ENCODE measurements at regions not wholly inside any gene's neighbourhood (a gene's known extent, or its start where the extent isn't known, plus 50 kb on each side); places are given as distances from the start of the nearest gene placed in this dataset.

DNA sequence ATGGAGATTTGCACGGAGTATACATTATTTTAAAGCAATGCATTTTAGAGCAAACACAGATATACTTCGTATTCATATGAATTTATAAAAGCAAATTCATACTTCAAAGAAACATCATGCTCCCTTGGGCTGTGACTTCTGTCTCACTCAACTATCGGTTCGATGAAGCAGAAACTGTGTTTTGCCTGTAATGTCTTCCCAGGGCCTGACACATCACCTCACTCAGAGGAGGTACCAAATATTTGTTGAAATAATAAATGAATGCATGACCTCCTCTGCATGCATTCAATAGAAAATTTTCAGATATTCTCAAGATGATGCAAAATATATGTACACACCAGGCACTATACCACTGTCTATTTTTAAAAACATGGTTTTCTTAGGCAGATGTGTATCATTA is 432.7 kb downstream of the EFNB2 start:
- Histone ChIP-seq H3K27ac (no peak overlapping the region), H3K4me3 (no peak overlapping the region), H3K4me1 (peaks cover 3% of the 10 kb centered on the region), H3K27me3 (no peaks in the 10 kb centered on the region), H3K36me3 (ENCODE audit: low read depth, missing control alignments) (no peaks in the 10 kb centered on the region), H3K9me3 (no peaks in the 10 kb centered on the region)
- intact Hi-C loops (cut with DNase I; ENCODE audit: low total_unique reads): no loop called here
- TF ChIP-seq, protein P1, sequence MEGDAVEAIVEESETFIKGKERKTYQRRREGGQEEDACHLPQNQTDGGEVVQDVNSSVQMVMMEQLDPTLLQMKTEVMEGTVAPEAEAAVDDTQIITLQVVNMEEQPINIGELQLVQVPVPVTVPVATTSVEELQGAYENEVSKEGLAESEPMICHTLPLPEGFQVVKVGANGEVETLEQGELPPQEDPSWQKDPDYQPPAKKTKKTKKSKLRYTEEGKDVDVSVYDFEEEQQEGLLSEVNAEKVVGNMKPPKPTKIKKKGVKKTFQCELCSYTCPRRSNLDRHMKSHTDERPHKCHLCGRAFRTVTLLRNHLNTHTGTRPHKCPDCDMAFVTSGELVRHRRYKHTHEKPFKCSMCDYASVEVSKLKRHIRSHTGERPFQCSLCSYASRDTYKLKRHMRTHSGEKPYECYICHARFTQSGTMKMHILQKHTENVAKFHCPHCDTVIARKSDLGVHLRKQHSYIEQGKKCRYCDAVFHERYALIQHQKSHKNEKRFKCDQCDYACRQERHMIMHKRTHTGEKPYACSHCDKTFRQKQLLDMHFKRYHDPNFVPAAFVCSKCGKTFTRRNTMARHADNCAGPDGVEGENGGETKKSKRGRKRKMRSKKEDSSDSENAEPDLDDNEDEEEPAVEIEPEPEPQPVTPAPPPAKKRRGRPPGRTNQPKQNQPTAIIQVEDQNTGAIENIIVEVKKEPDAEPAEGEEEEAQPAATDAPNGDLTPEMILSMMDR (IDR thresholded peaks at IDR 0.05): no peak
- TF ChIP-seq POLR2A (IDR thresholded peaks at IDR 0.05): no peak
- 91 to 96% methylated on average over 4 of the region's 4 CpGs for WGBS, 2 donors
- DNase-seq: no peak

DNA sequence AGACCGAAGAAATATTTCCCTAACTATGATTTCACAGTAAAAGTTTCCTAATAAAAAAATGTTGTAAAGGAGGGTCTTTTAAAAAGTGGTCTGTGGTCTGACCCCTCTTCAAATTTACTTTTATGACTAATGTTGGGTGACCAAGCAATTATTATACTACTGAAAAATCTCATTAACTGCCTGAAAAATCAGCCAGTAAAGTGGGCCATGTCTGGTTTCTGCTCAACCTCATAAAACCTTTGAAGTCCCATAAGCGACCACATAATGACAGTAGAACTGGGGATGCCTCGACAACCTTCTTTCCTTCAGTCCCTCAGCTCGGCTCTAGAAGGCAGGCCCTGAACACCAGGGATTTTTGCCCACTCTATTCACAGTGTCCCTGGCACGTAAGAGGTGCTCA is 434.3 kb downstream of the EFNB2 start:
- H3K27me3 ChIP-seq: no peaks in the 10 kb centered on the region
- WGBS, 2 donors: 72 to 75% methylated on average over 5 of the region's 5 CpGs
- H3K4me3 ChIP-seq: no peak overlapping the region
- H3K4me1 ChIP-seq: peaks cover 3% of the 10 kb centered on the region
- no peak for DNase-seq
- no peaks in the 10 kb centered on the region for H3K36me3 ChIP-seq (ENCODE audit: low read depth, missing control alignments)
- H3K9me3 ChIP-seq: no peaks in the 10 kb centered on the region
- intact Hi-C loops (cut with DNase I; ENCODE audit: low total_unique reads): no loop called here
- H3K27ac ChIP-seq: no peak overlapping the region
- no peak for TF ChIP-seq POLR2A (IDR thresholded peaks at IDR 0.05)

DNA sequence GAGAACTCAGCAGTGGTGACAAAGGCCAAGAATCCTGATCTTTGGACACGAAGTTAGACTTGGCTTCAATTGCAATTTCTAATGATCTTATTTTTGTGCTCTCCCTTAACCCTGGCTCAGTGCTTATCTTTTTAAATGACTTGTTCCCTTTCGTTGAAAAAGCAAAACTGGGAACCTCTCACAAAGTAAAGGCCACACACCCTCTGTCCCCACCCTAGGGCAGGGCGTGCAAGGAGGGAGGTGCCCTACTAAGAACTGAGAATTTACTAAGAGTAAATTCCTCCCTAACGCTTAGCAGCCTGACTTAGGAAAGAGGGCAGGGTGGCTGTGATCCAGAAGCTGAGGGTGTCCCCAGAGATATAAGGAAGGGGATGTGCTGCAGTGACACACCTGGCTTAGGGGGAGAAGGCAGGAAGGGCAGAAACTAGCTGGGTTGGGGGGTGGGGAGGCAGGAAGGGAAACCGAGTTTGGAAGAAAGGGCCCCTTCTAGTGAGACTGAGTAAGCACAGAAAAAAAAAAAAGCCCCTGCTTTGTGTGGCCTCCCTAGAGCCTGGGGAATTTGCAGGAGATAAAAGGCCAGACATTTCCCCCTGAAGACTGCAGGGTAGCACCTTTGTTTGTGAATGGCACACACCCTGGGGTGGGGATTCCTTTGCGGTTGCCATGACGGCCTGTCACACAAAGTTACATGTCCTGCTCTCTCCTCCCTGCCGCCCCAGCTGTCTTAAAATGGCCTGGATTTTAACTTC is 435.1 kb downstream of the EFNB2 start:
- intact Hi-C loops (cut with DNase I; ENCODE audit: low total_unique reads): no loop called here
- Histone ChIP-seq H3K4me1 (peaks cover 3% of the 10 kb centered on the region), H3K27me3 (no peaks in the 10 kb centered on the region), H3K4me3 (no peak overlapping the region), H3K27ac (no peak overlapping the region), H3K9me3 (no peaks in the 10 kb centered on the region), H3K36me3 (ENCODE audit: low read depth, missing control alignments) (no peaks in the 10 kb centered on the region)
- WGBS, 2 donors: 47 to 51% methylated on average over 7 to 8 of the region's 8 CpGs
- TF ChIP-seq POLR2A (IDR thresholded peaks at IDR 0.05): no peak
- TF ChIP-seq, protein P1 (IDR thresholded peaks at IDR 0.05): no peak
- DNase-seq: no peak

DNA sequence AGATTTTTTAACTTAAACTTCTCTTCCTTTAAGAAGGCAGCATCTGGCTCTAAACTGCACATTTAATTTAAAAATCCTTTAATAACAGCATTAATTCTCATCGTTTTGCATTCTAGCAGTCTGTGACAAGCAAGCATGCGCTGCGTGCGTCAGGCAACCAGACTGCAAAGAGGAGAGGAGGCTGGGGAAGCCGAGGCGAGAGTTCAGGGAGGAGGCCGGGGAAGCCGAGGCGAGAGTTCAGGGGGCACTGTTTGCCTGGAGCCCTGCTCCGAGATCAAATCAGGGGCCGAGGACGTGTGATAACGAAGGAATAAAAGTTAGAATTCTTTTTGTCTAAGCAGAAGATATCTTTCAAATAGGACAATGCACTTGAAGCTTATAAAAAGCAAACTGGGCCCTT is 435.7 kb downstream of the EFNB2 start:
- TF ChIP-seq POLR2A (IDR thresholded peaks at IDR 0.05): no peak
- TF ChIP-seq, protein P1 (IDR thresholded peaks at IDR 0.05): no peak
- DNase-seq: no peak
- Histone ChIP-seq H3K4me1 (peaks cover 3% of the 10 kb centered on the region), H3K27me3 (no peaks in the 10 kb centered on the region), H3K4me3 (no peak overlapping the region), H3K27ac (no peak overlapping the region), H3K36me3 (ENCODE audit: low read depth, missing control alignments) (no peaks in the 10 kb centered on the region), H3K9me3 (no peaks in the 10 kb centered on the region)
- intact Hi-C loops (cut with DNase I; ENCODE audit: low total_unique reads): no loop called here
- 54 to 78% methylated on average over 13 of the region's 13 CpGs for WGBS, 2 donors

DNA sequence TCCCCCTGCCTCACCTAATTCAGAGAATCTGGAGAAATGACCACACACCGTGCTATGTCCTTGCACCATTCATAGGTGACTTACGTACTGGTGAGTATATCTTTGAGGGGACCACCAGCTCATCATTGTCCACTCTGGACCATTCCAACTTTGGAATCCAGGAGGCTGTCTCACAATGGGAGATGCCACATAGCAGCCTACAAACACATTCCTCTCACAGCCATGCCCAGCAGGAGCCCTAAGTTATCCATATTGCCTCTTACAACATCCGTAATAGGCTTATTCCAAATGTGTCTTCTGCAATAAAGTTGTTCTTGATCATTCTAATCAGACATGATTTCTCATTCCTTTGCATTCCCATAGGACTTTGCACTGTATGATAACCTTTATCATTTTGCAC is 436.7 kb downstream of the EFNB2 start:
- no peak for TF ChIP-seq POLR2A (IDR thresholded peaks at IDR 0.05)
- TF ChIP-seq, protein P1 (IDR thresholded peaks at IDR 0.05): no peak
- WGBS, 2 donors: 93 to 94% methylated on average over 3 of the region's 3 CpGs
- H3K4me1 ChIP-seq: peaks cover 3% of the 10 kb centered on the region
- H3K27ac ChIP-seq: no peak overlapping the region
- no peaks in the 10 kb centered on the region for H3K27me3 ChIP-seq
- no peaks in the 10 kb centered on the region for H3K9me3 ChIP-seq
- no peak overlapping the region for H3K4me3 ChIP-seq
- intact Hi-C loops (cut with DNase I; ENCODE audit: low total_unique reads): no loop called here
- no peaks in the 10 kb centered on the region for H3K36me3 ChIP-seq (ENCODE audit: low read depth, missing control alignments)
- no peak for DNase-seq
